Parathyroid adenoma (tissue), 2 donors: ENCODE measurements at regions not wholly inside any gene's neighbourhood (a gene's known extent, or its start where the extent isn't known, plus 50 kb on each side); places are given as distances from the start of the nearest gene placed in this dataset.

Source experiments
- H2AFZ ChIP-seq: fragments of 300-600 bp; sonication (generic); one replicate; pipeline ENCODE4 v1.7.0; 2017; ENCODE audit warnings: antibody characterized with exemption, mild to moderate bottlenecking
- H3K27ac ChIP-seq: fragments of 300-600 bp; sonication (generic); one replicate; pipeline ENCODE4 v1.7.0; 2017
- H3K27me3 ChIP-seq: fragments of 300-600 bp; sonication (generic); one replicate; pipeline ENCODE4 v1.7.0; 2017; ENCODE audit warnings: low read length; ENCODE audit not compliant: control insufficient read depth, insufficient read depth
- H3K36me3 ChIP-seq: fragments of 300-600 bp; sonication (generic); one replicate; pipeline ENCODE4 v1.7.0; 2017; ENCODE audit warnings: low read length; ENCODE audit not compliant: control insufficient read depth, insufficient read depth
- H3K4me1 ChIP-seq: fragments of 300-600 bp; sonication (generic); one replicate; pipeline ENCODE4 v1.7.0; 2017; ENCODE audit warnings: control low read depth
- H3K4me2 ChIP-seq: fragments of 300-600 bp; sonication (generic); one replicate; pipeline ENCODE4 v1.7.0; 2017; ENCODE audit warnings: low read length
- H3K4me3 ChIP-seq: fragments of 300-600 bp; sonication (generic); one replicate; pipeline ENCODE4 v1.7.0; 2017; ENCODE audit warnings: low read depth, low read length
- H3K79me2 ChIP-seq: fragments of 300-600 bp; sonication (generic); one replicate; pipeline ENCODE4 v1.7.0; 2017; ENCODE audit warnings: control low read depth
- H3K9ac ChIP-seq: fragments of 300-600 bp; sonication (generic); one replicate; pipeline ENCODE4 v1.7.0; 2017; ENCODE audit warnings: mild to moderate bottlenecking
- H3K9me3 ChIP-seq: fragments of 300-600 bp; sonication (generic); one replicate; pipeline ENCODE4 v1.7.0; 2017; ENCODE audit warnings: low read length; ENCODE audit not compliant: control insufficient read depth
- CTCF ChIP-seq: fragments of 300-600 bp; sonication (generic); IDR thresholded peaks from one replicate; pipeline ENCODE4 v1.7.0; 2017; ENCODE audit warnings: antibody characterized with exemption, mild to moderate bottlenecking
- donor health status: primary hyperparathyroidism.

GRCh38 chr9:108056805-108057386, 567.3 kb upstream of the KLF4 start:
- H3K4me1 ChIP-seq, result no peaks in the 10 kb centered on the region
- no peak for TF ChIP-seq CTCF
- H3K9ac ChIP-seq, result no peak overlapping the region
- no peaks in the 10 kb centered on the region for H3K79me2 ChIP-seq
- H3K27ac ChIP-seq, result no peak overlapping the region
- no peaks in the 10 kb centered on the region for H3K9me3 ChIP-seq
- H3K27me3 ChIP-seq, result no peaks in the 10 kb centered on the region
- no peak overlapping the region for H3K4me2 ChIP-seq
- no peak overlapping the region for H3K4me3 ChIP-seq
- H3K36me3 ChIP-seq, result no peaks in the 10 kb centered on the region
- no peak overlapping the region for H2AFZ ChIP-seq

- no peak overlapping the region for H3K4me2 ChIP-seq
- H3K9ac ChIP-seq, result no peak overlapping the region
- H3K9me3 ChIP-seq, result no peaks in the 10 kb centered on the region
- H3K4me3 ChIP-seq, result no peak overlapping the region
- H3K27me3 ChIP-seq, result no peaks in the 10 kb centered on the region
- no peaks in the 10 kb centered on the region for H3K79me2 ChIP-seq
- TF ChIP-seq CTCF, result no peak
- no peaks in the 10 kb centered on the region for H3K4me1 ChIP-seq
- no peaks in the 10 kb centered on the region for H3K36me3 ChIP-seq
- H3K27ac ChIP-seq, result no peak overlapping the region
- H2AFZ ChIP-seq, result no peak overlapping the region
Measured at GRCh38 chr9:108056084-108056804, 566.7 kb upstream of the KLF4 start.

GRCh38 chr9:108054131-108054630, 564.6 kb upstream of the KLF4 start:
- H3K9me3 ChIP-seq, result no peaks in the 10 kb centered on the region
- no peaks in the 10 kb centered on the region for H3K36me3 ChIP-seq
- H2AFZ ChIP-seq, result no peak overlapping the region
- H3K4me3 ChIP-seq, result no peak overlapping the region
- H3K4me2 ChIP-seq, result no peak overlapping the region
- no peak overlapping the region for H3K27ac ChIP-seq
- no peaks in the 10 kb centered on the region for H3K27me3 ChIP-seq
- H3K79me2 ChIP-seq, result no peaks in the 10 kb centered on the region
- no peaks in the 10 kb centered on the region for H3K4me1 ChIP-seq
- H3K9ac ChIP-seq, result no peak overlapping the region
- TF ChIP-seq CTCF, result no peak

DNA sequence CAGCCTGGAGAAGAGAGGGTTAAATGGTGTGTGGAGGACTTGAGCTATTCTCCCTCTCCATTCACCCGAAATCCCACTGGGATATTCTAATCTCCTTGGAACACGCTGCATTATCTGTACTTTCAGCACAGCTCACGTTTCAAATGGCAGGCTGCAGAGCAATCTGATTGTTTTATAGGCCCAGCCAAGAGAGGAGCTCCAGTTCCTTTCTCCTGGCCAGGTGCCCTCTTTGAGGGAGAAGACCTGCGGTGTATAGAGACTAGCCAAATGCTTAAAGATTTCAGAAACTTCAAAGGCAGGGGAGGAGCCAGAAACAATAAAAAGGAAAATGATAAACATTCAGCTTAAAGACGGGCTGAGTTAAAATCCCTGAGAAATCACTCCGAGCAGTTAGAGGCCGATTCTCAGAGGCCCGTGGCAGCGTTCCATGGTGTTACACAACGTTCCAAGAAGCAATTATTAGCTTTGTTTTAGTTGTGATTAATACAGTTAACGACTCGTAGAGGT, 564.0 kb upstream of the KLF4 start:
- no peaks in the 10 kb centered on the region for H3K36me3 ChIP-seq
- no peak overlapping the region for H3K27ac ChIP-seq
- no peak for TF ChIP-seq CTCF
- H3K4me2 ChIP-seq, result no peak overlapping the region
- no peaks in the 10 kb centered on the region for H3K27me3 ChIP-seq
- no peak overlapping the region for H2AFZ ChIP-seq
- H3K9me3 ChIP-seq, result no peaks in the 10 kb centered on the region
- no peaks in the 10 kb centered on the region for H3K79me2 ChIP-seq
- H3K4me1 ChIP-seq, result no peaks in the 10 kb centered on the region
- H3K9ac ChIP-seq, result no peak overlapping the region
- H3K4me3 ChIP-seq, result no peak overlapping the region
